HepG2 (cell line): ENCODE measurements at regions not wholly inside any gene's neighbourhood (a gene's known extent, or its start where the extent isn't known, plus 50 kb on each side); places are given as distances from the start of the nearest gene placed in this dataset.

Experiments used
- ATAC-seq: fragments of 200-7000 bp; cut with Tn5 transposase; 3 replicates; pipeline ENCODE4 v1.9.1; 2020; ENCODE audit warnings: mild to moderate bottlenecking, moderate library complexity
- BruUV-seq: library from RNA; stranded (reverse); fragments of 400-500 nt; replicated peaks from 2 replicates; lab custom pipeline; 2021; lab: Mats Ljungman, UMichigan
- CTCF ChIA-PET: fragments of 300-600 bp; formaldehyde crosslinking; extraction: SDS; loops from one replicate; lab custom pipeline; 2021; ENCODE audit warnings: low total read pairs, inconsistent platforms, low intra/inter-chr PET ratio; lab: Yijun Ruan, JAX
- POLR2A ChIA-PET: fragments of 350-600 bp; sonication (Branson Sonifier 250); formaldehyde crosslinking; loops from one replicate; lab custom pipeline; 2020; ENCODE audit warnings: antibody characterized with exemption, inconsistent platforms; lab: Yijun Ruan, JAX
- DNase-seq: peaks from one replicate; pipeline ENCODE4 v3.0.0-alpha.2; 2015; ENCODE audit warnings: low spot score
- FAIRE-seq: peaks from 3 replicates; lab custom pipeline; 2011; peaks lifted over from hg19 to GRCh38; lab: Jason Lieb, UNC
- H2AFZ ChIP-seq: one replicate; pipeline ENCODE4 v1.6.1; 2011; ENCODE audit warnings: low read length, inconsistent platforms
- H3K27ac ChIP-seq: fragments of 300-600 bp; 3 replicates; pipeline ENCODE4 v1.8.0; 2011; ENCODE audit warnings: mixed run types, mild to moderate bottlenecking, mixed read lengths, low read length, inconsistent platforms; ENCODE audit not compliant: insufficient read depth; ENCODE audit errors: extremely low read length
- H3K27me3 ChIP-seq, 2 experiments: fragments of 200-600 bp in 1 of 2; 2 replicates in 1 of 2; 3 replicates in 1 of 2; pipeline versions ENCODE4 v1.6.0 to v1.8.0; 2011; ENCODE audit warnings: low read length in 2 of 2, mild to moderate bottlenecking in 2 of 2, moderate library complexity in 2 of 2, inconsistent platforms in 1 of 2; ENCODE audit not compliant: insufficient read depth in 2 of 2, control insufficient read depth in 1 of 2
- H3K36me3 ChIP-seq, 2 experiments: fragments of 200-600 bp in 1 of 2; replicated peaks in 1 of 2; 2 replicates in 1 of 2; 3 replicates in 1 of 2; pipeline versions ENCODE4 v1.5.1 to v1.8.0; 2011; ENCODE audit warnings: low read length in 2 of 2, inconsistent platforms in 1 of 2; ENCODE audit not compliant: insufficient read depth in 2 of 2, control insufficient read depth in 1 of 2
- H3K4me1 ChIP-seq: 2 replicates; pipeline ENCODE4 v1.5.1; 2012; ENCODE audit warnings: low read length, inconsistent platforms; ENCODE audit not compliant: insufficient read depth
- H3K4me2 ChIP-seq: 2 replicates; pipeline ENCODE4 v1.6.0; 2011; ENCODE audit warnings: low read depth, low read length, inconsistent platforms
- H3K4me3 ChIP-seq, 3 experiments: fragments of 200-600 bp in 1 of 3; sonication (generic), shearing (Covaris generic) in 1 of 3; replicated peaks in 1 of 3; 2 replicates each; pipeline ENCODE4 v1.5.1; 2011 to 2016; ENCODE audit warnings: low read length in 3 of 3, inconsistent platforms in 2 of 3, low read depth in 2 of 3, mild to moderate bottlenecking in 2 of 3, control low read depth in 1 of 3, mixed read lengths in 1 of 3; ENCODE audit not compliant: insufficient read depth in 1 of 3
- H3K79me2 ChIP-seq: one replicate; pipeline ENCODE4 v1.6.1; 2011; ENCODE audit warnings: low read length, inconsistent platforms; ENCODE audit not compliant: insufficient read depth
- H3K9ac ChIP-seq: 2 replicates; pipeline ENCODE4 v1.6.0; 2011; ENCODE audit warnings: mild to moderate bottlenecking, low read depth, low read length, inconsistent platforms; ENCODE audit not compliant: insufficient read depth
- H3K9me3 ChIP-seq: 2 replicates; pipeline ENCODE4 v1.5.1; 2012; ENCODE audit warnings: mild to moderate bottlenecking, low read length
- H4K20me1 ChIP-seq: 2 replicates; pipeline ENCODE4 v1.6.0; 2011; ENCODE audit warnings: inconsistent platforms, mild to moderate bottlenecking, low read length, moderate library complexity; ENCODE audit not compliant: insufficient read depth
- MAF1 ChIP-seq: sonication (generic); formaldehyde crosslinking; IDR thresholded peaks from 2 replicates; pipeline ENCODE4 v1.5.0; 2020; ENCODE audit warnings: missing genetic modification reagents, borderline replicate concordance
- ZNF230 ChIP-seq: sonication (generic); formaldehyde crosslinking; IDR thresholded peaks from 2 replicates; pipeline ENCODE4 v1.4.0; 2020; ENCODE audit warnings: mild to moderate bottlenecking, missing genetic modification reagents
- ZNF883 ChIP-seq: sonication (generic); formaldehyde crosslinking; IDR thresholded peaks from 2 replicates; pipeline ENCODE4 v1.5.1; 2020; ENCODE audit warnings: mild to moderate bottlenecking, missing genetic modification reagents; ENCODE audit errors: not compliant biosample characterization
- ZZZ3 ChIP-seq: sonication (generic); formaldehyde crosslinking; IDR thresholded peaks from 2 replicates; pipeline ENCODE4 v1.4.0; 2020; ENCODE audit warnings: missing genetic modification reagents, mild to moderate bottlenecking, borderline replicate concordance
- WGBS: methylation state at CpG from one replicate; pipeline ENCODE4 v1.1.6; 2017; ENCODE audit warnings: low lambda C conversion rate; 5-methylcytosine and 5-hydroxymethylcytosine counted together
- in situ Hi-C: cut with HindIII; loops from 2 replicates; pipeline ENCODE4 v1.10.0; 2017; ENCODE audit warnings: low pct_unique_long_range_greater_than_20kb; ENCODE audit not compliant: extremely low pct_ligation_motif_present
- intact Hi-C: fragments of 100-400 bp; cut with micrococcal nuclease; formaldehyde crosslinking; loops from one replicate; pipeline ENCODE4 v1.10.0; 2022; ENCODE audit not compliant: unreplicated experiment
- TF ChIP-seq, protein P1 (sequence below): sonication (generic); formaldehyde crosslinking; IDR thresholded peaks from 2 replicates; pipeline ENCODE4 v1.4.0; 2020; ENCODE audit warnings: missing genetic modification reagents, mild to moderate bottlenecking, borderline replicate concordance
- TF ChIP-seq, protein P2 (sequence below): sonication (generic); formaldehyde crosslinking; IDR thresholded peaks from 2 replicates; pipeline ENCODE4 v1.4.0; 2020; ENCODE audit warnings: mild to moderate bottlenecking, missing genetic modification reagents

DNA sequence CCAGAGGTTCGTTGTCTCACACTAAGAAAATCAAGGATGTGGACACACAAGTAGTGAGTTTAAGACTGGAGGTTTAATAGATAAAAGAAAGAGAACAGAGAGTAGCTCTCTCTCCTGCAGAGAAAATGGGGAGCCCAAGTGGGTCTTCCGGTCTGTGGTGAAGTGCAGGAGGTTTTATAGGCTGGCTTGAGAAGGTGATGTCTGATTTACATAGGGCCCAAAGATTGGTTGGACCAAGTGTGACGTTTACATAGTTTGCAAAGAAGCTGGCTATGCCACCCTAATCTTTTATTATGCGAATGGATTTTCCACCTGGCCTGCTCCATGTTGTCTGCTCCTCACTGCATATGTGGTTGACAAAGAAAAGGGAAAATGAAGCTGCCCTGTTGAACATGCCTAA lies 430.4 kb upstream of the TRIB2 start:
- BruUV-seq: no TSS peak
- WGBS: 18% methylated on average over 4 of the region's 4 CpGs
- FAIRE-seq (no peak), DNase-seq (no peak), ATAC-seq (no peak)
- Histone ChIP-seq H2AFZ (no peak overlapping the region), H3K27ac (no peak overlapping the region), H3K4me1 (no peaks in the 10 kb centered on the region), H3K36me3 (no peaks in the 10 kb centered on the region), H3K9me3 (no peaks in the 10 kb centered on the region), H3K79me2 (no peaks in the 10 kb centered on the region), H3K4me2 (no peak overlapping the region), H4K20me1 (no peaks in the 10 kb centered on the region), H3K9ac (no peak overlapping the region), H3K4me3 (no peak overlapping the region), H3K27me3 (no peaks in the 10 kb centered on the region)
- CTCF ChIA-PET: no interaction called here
- in situ Hi-C loops: no loop called here
- intact Hi-C loops: no loop called here
- POLR2A ChIA-PET: no interaction called here
- TF ChIP-seq, protein P1, sequence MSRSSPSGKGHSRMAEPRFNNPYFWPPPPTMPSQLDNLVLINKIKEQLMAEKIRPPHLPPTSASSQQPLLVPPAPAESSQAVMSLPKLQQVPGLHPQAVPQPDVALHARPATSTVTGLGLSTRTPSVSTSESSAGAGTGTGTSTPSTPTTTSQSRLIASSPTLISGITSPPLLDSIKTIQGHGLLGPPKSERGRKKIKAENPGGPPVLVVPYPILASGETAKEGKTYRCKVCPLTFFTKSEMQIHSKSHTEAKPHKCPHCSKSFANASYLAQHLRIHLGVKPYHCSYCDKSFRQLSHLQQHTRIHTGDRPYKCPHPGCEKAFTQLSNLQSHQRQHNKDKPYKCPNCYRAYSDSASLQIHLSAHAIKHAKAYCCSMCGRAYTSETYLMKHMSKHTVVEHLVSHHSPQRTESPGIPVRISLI (CRISPR knock-in tag): no peak
- no peak for TF ChIP-seq ZNF883 (CRISPR knock-in tag)

DNA sequence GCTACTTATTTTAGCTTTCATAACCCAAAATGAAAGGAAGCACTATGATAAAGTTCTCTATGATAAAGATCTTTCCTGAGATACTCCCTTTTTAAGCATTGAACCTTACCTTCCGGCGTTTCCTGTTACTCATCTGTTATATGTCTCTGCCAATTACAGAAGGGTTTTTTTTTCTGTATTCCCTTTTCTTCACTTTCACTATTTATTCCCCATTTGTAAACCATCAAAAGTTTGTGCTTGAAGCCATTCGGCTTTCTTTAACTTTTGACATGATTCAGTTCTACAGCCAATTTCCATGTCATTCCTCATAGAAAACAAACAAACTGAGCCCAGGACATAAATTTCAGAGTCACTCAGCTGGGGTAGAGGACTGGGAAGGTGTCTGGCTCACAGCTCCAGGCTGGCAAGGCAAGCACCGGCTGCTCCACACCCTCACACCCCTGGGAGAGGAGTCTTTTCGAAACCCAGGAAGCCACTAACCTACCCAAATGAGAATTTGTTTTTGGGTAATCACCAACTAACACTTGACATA lies 429.4 kb upstream of the TRIB2 start:
- in situ Hi-C loops (no loop called here), intact Hi-C loops (no loop called here)
- WGBS: 33% methylated on average over 5 of the region's 5 CpGs
- FAIRE-seq (no peak), DNase-seq (no peak), ATAC-seq (no peak)
- Histone ChIP-seq H3K27ac (no peak overlapping the region), H3K36me3 (no peaks in the 10 kb centered on the region), H2AFZ (no peak overlapping the region), H3K4me2 (no peak overlapping the region), H3K9me3 (no peaks in the 10 kb centered on the region), H3K79me2 (no peaks in the 10 kb centered on the region), H3K4me3 (no peak overlapping the region), H3K4me1 (no peaks in the 10 kb centered on the region), H3K9ac (no peak overlapping the region), H3K27me3 (no peaks in the 10 kb centered on the region), H4K20me1 (no peaks in the 10 kb centered on the region)
- ChIA-PET POLR2A (no interaction called here), CTCF (no interaction called here)
- BruUV-seq: no TSS peak
- TF ChIP-seq ZNF230: no peak
- no peak for TF ChIP-seq ZZZ3
- TF ChIP-seq, protein P2, sequence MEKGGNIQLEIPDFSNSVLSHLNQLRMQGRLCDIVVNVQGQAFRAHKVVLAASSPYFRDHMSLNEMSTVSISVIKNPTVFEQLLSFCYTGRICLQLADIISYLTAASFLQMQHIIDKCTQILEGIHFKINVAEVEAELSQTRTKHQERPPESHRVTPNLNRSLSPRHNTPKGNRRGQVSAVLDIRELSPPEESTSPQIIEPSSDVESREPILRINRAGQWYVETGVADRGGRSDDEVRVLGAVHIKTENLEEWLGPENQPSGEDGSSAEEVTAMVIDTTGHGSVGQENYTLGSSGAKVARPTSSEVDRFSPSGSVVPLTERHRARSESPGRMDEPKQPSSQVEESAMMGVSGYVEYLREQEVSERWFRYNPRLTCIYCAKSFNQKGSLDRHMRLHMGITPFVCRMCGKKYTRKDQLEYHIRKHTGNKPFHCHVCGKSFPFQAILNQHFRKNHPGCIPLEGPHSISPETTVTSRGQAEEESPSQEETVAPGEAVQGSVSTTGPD (CRISPR knock-in tag): no peak
- TF ChIP-seq MAF1 (CRISPR knock-in tag): no peak
